ENCODE measurements at regions not wholly inside any gene's neighbourhood (a gene's known extent, or its start where the extent isn't known, plus 50 kb on each side); places are given as distances from the start of the nearest gene placed in this dataset.

DNA sequence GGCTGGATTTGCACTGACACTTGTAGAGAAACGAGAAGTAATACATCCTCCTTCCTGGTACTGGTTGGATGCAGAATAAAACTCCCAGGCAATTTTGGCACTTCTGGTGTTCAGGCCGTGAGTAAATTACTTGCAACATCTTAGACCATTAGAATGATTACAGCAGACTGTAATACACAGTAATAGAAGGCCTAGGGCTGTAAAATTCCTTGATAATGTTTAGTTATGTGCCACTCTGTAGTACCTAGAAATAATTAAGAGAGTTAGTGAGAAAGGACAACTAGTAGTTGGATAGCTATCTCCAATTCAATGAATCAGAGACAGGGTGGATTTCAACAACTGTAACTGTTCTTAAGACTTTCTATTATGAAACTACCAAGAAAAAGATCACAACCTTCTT, 356.3 kb upstream of the SETBP1 start:
- TF ChIP-seq, protein P1, sequence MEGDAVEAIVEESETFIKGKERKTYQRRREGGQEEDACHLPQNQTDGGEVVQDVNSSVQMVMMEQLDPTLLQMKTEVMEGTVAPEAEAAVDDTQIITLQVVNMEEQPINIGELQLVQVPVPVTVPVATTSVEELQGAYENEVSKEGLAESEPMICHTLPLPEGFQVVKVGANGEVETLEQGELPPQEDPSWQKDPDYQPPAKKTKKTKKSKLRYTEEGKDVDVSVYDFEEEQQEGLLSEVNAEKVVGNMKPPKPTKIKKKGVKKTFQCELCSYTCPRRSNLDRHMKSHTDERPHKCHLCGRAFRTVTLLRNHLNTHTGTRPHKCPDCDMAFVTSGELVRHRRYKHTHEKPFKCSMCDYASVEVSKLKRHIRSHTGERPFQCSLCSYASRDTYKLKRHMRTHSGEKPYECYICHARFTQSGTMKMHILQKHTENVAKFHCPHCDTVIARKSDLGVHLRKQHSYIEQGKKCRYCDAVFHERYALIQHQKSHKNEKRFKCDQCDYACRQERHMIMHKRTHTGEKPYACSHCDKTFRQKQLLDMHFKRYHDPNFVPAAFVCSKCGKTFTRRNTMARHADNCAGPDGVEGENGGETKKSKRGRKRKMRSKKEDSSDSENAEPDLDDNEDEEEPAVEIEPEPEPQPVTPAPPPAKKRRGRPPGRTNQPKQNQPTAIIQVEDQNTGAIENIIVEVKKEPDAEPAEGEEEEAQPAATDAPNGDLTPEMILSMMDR (conservative IDR thresholded peaks at IDR 0.05) = no peak
- no peak for TF ChIP-seq ZFX (IDR thresholded peaks at IDR 0.05)
